SK-N-SH (cell line): ENCODE measurements at regions not wholly inside any gene's neighbourhood (a gene's known extent, or its start where the extent isn't known, plus 50 kb on each side); places are given as distances from the start of the nearest gene placed in this dataset.

ENCODE experiments used
- CTCF ChIA-PET: fragments of 300-600, 350-600 bp; formaldehyde crosslinking; extraction: SDS; loops from one replicate; lab custom pipeline; 2021; lab: Yijun Ruan, JAX
- POLR2A ChIA-PET: fragments of 350-600 bp; sonication (Branson Sonifier 250); formaldehyde crosslinking; extraction: SDS; loops from one replicate; lab custom pipeline; 2020; ENCODE audit warnings: antibody characterized with exemption, inconsistent platforms; lab: Yijun Ruan, JAX
- DNase-seq: peaks from one replicate; pipeline ENCODE4 v3.0.0; 2012
- H2AFZ ChIP-seq: fragments of 200-600 bp; sonication (generic); 2 replicates; pipeline ENCODE4 v1.8.1; 2016; ENCODE audit warnings: antibody characterized with exemption, mild to moderate bottlenecking, low read depth
- H3F3A ChIP-seq: fragments of 200-600 bp; sonication (generic); replicated peaks from 2 replicates; pipeline ENCODE3; 2016; ENCODE audit warnings: antibody characterized with exemption, mild to moderate bottlenecking; ENCODE audit not compliant: insufficient read depth
- H3K27ac ChIP-seq, 2 experiments: fragments of 200-500 bp in 1 of 2; fragments of 200-600 bp in 1 of 2; sonication (Bioruptor generic) in 1 of 2; sonication (generic), shearing (Covaris generic) in 1 of 2; 2 replicates each; pipeline versions ENCODE4 v1.5.1 to v1.6.1; 2014 to 2016; ENCODE audit warnings: low read depth in 2 of 2, inconsistent platforms in 1 of 2, low read length in 1 of 2, mild to moderate bottlenecking in 1 of 2, mixed read lengths in 1 of 2
- H3K27me3 ChIP-seq: fragments of 200-600 bp; sonication (generic), shearing (Covaris generic); 2 replicates; pipeline ENCODE4 v1.6.1; 2016; ENCODE audit warnings: mixed run types; ENCODE audit not compliant: insufficient read depth
- H3K36me3 ChIP-seq, 2 experiments: fragments of 200-500 bp in 1 of 2; fragments of 200-600 bp in 1 of 2; sonication (Bioruptor generic) in 1 of 2; sonication (generic) in 1 of 2; replicated peaks in 1 of 2; 2 replicates each; pipeline versions ENCODE3 to v1.5.1; 2014 to 2016; ENCODE audit warnings: low read length in 1 of 2, mild to moderate bottlenecking in 1 of 2; ENCODE audit not compliant: insufficient read depth in 2 of 2, control insufficient read depth in 1 of 2
- H3K4me1 ChIP-seq, 2 experiments: fragments of 200-500 bp in 1 of 2; fragments of 200-600 bp in 1 of 2; sonication (Bioruptor generic) in 1 of 2; sonication (generic), shearing (Covaris generic) in 1 of 2; 2 replicates each; pipeline versions ENCODE4 v1.5.1 to v1.6.1; 2014 to 2016; ENCODE audit warnings: low read depth in 1 of 2, low read length in 1 of 2, mixed run types in 1 of 2; ENCODE audit not compliant: insufficient read depth in 2 of 2, control insufficient read depth in 1 of 2
- H3K4me2 ChIP-seq: fragments of 200-600 bp; sonication (generic), shearing (Covaris generic); 2 replicates; pipeline ENCODE4 v1.6.1; 2017; ENCODE audit warnings: mixed run types
- H3K4me3 ChIP-seq, 2 experiments: fragments of 200-500 bp in 1 of 2; fragments of 200-600 bp in 1 of 2; sonication (Bioruptor generic) in 1 of 2; sonication (generic), shearing (Covaris generic) in 1 of 2; 2 replicates each; pipeline versions ENCODE4 v1.5.1 to v1.8.1; 2014 to 2016; ENCODE audit warnings: low read depth in 2 of 2, inconsistent platforms in 1 of 2, low read length in 1 of 2, mild to moderate bottlenecking in 1 of 2, mixed read lengths in 1 of 2, moderate library complexity in 1 of 2
- H3K79me2 ChIP-seq: fragments of 200-600 bp; sonication (generic); 2 replicates; pipeline ENCODE4 v1.8.1; 2017; ENCODE audit warnings: mild to moderate bottlenecking; ENCODE audit not compliant: insufficient read depth
- H3K9ac ChIP-seq: fragments of 200-600 bp; sonication (generic); 2 replicates; pipeline ENCODE4 v1.6.1; 2017; ENCODE audit warnings: mixed run types
- H3K9me2 ChIP-seq: fragments of 200-600 bp; sonication (generic); 2 replicates; pipeline ENCODE4 v1.6.1; 2017; ENCODE audit warnings: mixed run types
- H3K9me3 ChIP-seq: fragments of 200-600 bp; sonication (generic); 2 replicates; pipeline ENCODE4 v1.6.1; 2017; ENCODE audit warnings: mixed run types, mild to moderate bottlenecking, moderate library complexity
- H4K20me1 ChIP-seq: fragments of 200-600 bp; sonication (generic); 2 replicates; pipeline ENCODE4 v1.6.1; 2017; ENCODE audit warnings: mild to moderate bottlenecking, mixed run types; ENCODE audit not compliant: insufficient read depth
- EP300 ChIP-seq, 2 experiments: IDR thresholded peaks; 2 replicates each; pipeline versions ENCODE4 v1.4.0 to v1.6.1; 2012; ENCODE audit warnings: borderline replicate concordance in 1 of 2, low read depth in 1 of 2, low read length in 1 of 2
- FOSL2 ChIP-seq: IDR thresholded peaks from 2 replicates; pipeline ENCODE4 v1.4.0; 2012; ENCODE audit warnings: low read depth, mild to moderate bottlenecking, moderate library complexity, borderline replicate concordance
- FOXJ3 ChIP-seq: sonication (generic); formaldehyde crosslinking; IDR thresholded peaks from 2 replicates; pipeline ENCODE4 v1.5.1; 2020; ENCODE audit warnings: mild to moderate bottlenecking, missing genetic modification reagents
- GATA2 ChIP-seq: sonication (generic); formaldehyde crosslinking; IDR thresholded peaks from 2 replicates; pipeline ENCODE4 v1.5.0; 2020; ENCODE audit warnings: mild to moderate bottlenecking, missing genetic modification reagents
- MEF2A ChIP-seq: IDR thresholded peaks from 2 replicates; pipeline ENCODE4 v1.4.0; 2012; ENCODE audit warnings: low read depth, borderline replicate concordance
- MXI1 ChIP-seq: IDR thresholded peaks from 2 replicates; pipeline ENCODE4 v1.6.1; 2012; ENCODE audit warnings: mild to moderate bottlenecking, low read depth, low read length, improper control_type of control experiment
- NFIC ChIP-seq: IDR thresholded peaks from 2 replicates; pipeline ENCODE4 v1.4.0; 2012; ENCODE audit warnings: borderline replicate concordance
- NRF1 ChIP-seq: IDR thresholded peaks from 2 replicates; pipeline ENCODE4 v1.6.1; 2012; ENCODE audit warnings: low read depth, mild to moderate bottlenecking, low read length
- PBX3 ChIP-seq: IDR thresholded peaks from 2 replicates; pipeline ENCODE4; 2012
- RCOR1 ChIP-seq: fragments of 150-350 bp; IDR thresholded peaks from 2 replicates; pipeline ENCODE4 v1.6.1; 2017; ENCODE audit warnings: antibody characterized with exemption, low read length
- SIN3A ChIP-seq: IDR thresholded peaks from 2 replicates; pipeline ENCODE4 v1.6.1; 2012; ENCODE audit warnings: low read depth, mild to moderate bottlenecking, low read length, moderate library complexity, borderline replicate concordance
- SMC3 ChIP-seq: IDR thresholded peaks from 2 replicates; pipeline ENCODE4 v1.6.1; 2012; ENCODE audit warnings: low read depth, low read length, improper control_type of control experiment
- TAF1 ChIP-seq: IDR thresholded peaks from 2 replicates; pipeline ENCODE4 v1.6.1; 2012; ENCODE audit warnings: low read depth, mild to moderate bottlenecking, low read length, moderate library complexity, borderline replicate concordance
- USF2 ChIP-seq: fragments of 150-350 bp; IDR thresholded peaks from 2 replicates; pipeline ENCODE4 v1.6.1; 2017; ENCODE audit warnings: antibody characterized with exemption, low read length, low read depth, borderline replicate concordance
- TF ChIP-seq, protein P1 (sequence below): IDR thresholded peaks from 2 replicates; pipeline ENCODE4 v1.4.0; 2012; ENCODE audit warnings: low read depth, borderline replicate concordance
- TF ChIP-seq, protein P2 (sequence below): IDR thresholded peaks from 2 replicates; pipeline ENCODE4 v1.4.0; 2012; ENCODE audit warnings: low read depth

DNA sequence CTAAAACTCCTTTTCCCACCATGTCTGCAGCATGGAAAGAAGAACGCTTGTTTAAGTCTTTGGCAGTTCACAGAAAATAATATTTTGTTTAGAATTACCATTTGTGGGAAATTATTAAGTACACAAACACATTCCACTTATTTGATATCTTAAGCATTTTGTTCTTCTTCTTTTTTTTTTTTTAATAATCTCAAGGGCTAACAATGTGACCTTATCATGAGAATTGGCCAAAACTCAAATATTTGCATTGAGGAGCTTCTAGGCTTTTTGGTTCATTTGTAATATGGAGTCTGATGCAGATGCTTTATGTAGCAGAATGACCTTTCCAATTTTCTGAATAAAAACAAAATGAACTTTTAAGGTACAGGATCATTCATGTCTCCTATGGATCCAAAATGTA is 555.0 kb downstream of the ZEB2 start (continued):
- TF ChIP-seq, protein P1, sequence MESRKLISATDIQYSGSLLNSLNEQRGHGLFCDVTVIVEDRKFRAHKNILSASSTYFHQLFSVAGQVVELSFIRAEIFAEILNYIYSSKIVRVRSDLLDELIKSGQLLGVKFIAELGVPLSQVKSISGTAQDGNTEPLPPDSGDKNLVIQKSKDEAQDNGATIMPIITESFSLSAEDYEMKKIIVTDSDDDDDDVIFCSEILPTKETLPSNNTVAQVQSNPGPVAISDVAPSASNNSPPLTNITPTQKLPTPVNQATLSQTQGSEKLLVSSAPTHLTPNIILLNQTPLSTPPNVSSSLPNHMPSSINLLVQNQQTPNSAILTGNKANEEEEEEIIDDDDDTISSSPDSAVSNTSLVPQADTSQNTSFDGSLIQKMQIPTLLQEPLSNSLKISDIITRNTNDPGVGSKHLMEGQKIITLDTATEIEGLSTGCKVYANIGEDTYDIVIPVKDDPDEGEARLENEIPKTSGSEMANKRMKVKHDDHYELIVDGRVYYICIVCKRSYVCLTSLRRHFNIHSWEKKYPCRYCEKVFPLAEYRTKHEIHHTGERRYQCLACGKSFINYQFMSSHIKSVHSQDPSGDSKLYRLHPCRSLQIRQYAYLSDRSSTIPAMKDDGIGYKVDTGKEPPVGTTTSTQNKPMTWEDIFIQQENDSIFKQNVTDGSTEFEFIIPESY = no peak
- TF ChIP-seq, protein P2, sequence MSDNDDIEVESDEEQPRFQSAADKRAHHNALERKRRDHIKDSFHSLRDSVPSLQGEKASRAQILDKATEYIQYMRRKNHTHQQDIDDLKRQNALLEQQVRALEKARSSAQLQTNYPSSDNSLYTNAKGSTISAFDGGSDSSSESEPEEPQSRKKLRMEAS = no peak
- no peak for TF ChIP-seq NRF1

GRCh38 chr2:143960177-143960576 is 559.7 kb downstream of the ZEB2 start:
- H2AFZ ChIP-seq = no peak overlapping the region
- ChIA-PET CTCF (no interaction called here), POLR2A (no interaction called here)
- no peak overlapping the region for H3K4me3 ChIP-seq
- peaks cover under 1% of the 10 kb centered on the region for H3F3A ChIP-seq
- H3K79me2 ChIP-seq = no peaks in the 10 kb centered on the region
- H4K20me1 ChIP-seq = no peaks in the 10 kb centered on the region
- H3K4me1 ChIP-seq = peaks cover 3 to 6% of the 10 kb centered on the region in 2 experiments; a peak in 3 of 4 replicates
- no peak for TF ChIP-seq PBX3
- no peak for TF ChIP-seq NFIC
- no peak for TF ChIP-seq EP300 (IDR thresholded peaks at IDR 0.05; ENCODE audit: borderline replicate concordance in 1 of 2, low read depth in 1 of 2, low read length in 1 of 2)
- no peak for TF ChIP-seq FOXJ3 (CRISPR knock-in tag)
- TF ChIP-seq MXI1 = no peak
- no peak for TF ChIP-seq GATA2
- TF ChIP-seq TAF1 = no peak
- no peak for TF ChIP-seq RCOR1
- TF ChIP-seq FOSL2 = no peak
- no peak for TF ChIP-seq USF2
- no peak for TF ChIP-seq SIN3A
- no peak for TF ChIP-seq SMC3
- TF ChIP-seq NRF1 = no peak
- no peak for TF ChIP-seq MEF2A
- TF ChIP-seq, protein P2 = no peak
- no peak overlapping the region for H3K27ac ChIP-seq
- no peak for DNase-seq
- no peak overlapping the region for H3K9ac ChIP-seq
- H3K9me3 ChIP-seq = no peaks in the 10 kb centered on the region
- no peak overlapping the region for H3K4me2 ChIP-seq
- H3K9me2 ChIP-seq = no peaks in the 10 kb centered on the region
- H3K27me3 ChIP-seq = no peaks in the 10 kb centered on the region
- H3K36me3 ChIP-seq = no peaks in the 10 kb centered on the region
